ENCODE measurements at regions not wholly inside any gene's neighbourhood (a gene's known extent, or its start where the extent isn't known, plus 50 kb on each side); places are given as distances from the start of the nearest gene placed in this dataset.

DNA sequence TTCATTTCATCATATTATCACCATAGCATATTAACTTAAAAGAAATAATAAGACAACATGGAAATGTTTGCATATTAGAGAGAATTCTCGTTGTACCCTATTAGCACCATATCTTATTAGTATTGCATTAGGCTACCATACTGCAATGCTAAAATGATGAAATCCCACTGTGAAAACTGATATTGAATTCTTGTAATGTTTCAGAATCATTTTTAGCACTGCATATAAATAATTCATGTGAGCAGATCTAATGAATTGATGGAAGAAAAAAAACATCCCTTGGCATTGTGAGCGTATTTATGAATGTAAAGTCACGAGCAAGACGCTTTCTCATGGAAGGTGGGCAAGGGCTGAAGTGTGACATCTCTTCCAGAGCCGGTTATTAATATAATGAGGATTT, 257.1 kb upstream of the PTBP2 start:
- Histone ChIP-seq H3K9me1 (ENCODE audit: control insufficient read depth, extremely low read depth, insufficient read depth, low read length) (no peaks in the 10 kb centered on the region), H3K9ac (ENCODE audit: control insufficient read depth, extremely low read depth, insufficient read depth, low read length) (no peak overlapping the region), H3K27me3 (ENCODE audit: control insufficient read depth, extremely low read depth, insufficient read depth, low read length) (no peaks in the 10 kb centered on the region), H3K4me2 (ENCODE audit: control insufficient read depth, extremely low read depth, insufficient read depth, low read depth, low read length) (no peak overlapping the region), H4K20me1 (ENCODE audit: control insufficient read depth, extremely low read depth, insufficient read depth, low read length) (no peaks in the 10 kb centered on the region), H3K36me3 (ENCODE audit: control insufficient read depth in 2 of 2, extremely low read depth in 1 of 2, insufficient read depth in 2 of 2, low read length in 2 of 2) (no peaks in the 10 kb centered on the region), H3K4me1 (ENCODE audit: control insufficient read depth, extremely low read depth, insufficient read depth, low read length) (no peaks in the 10 kb centered on the region), H2AFZ (ENCODE audit: control insufficient read depth, low read length) (no peak overlapping the region), H3K79me2 (ENCODE audit: control insufficient read depth, insufficient read depth, low read length) (no peaks in the 10 kb centered on the region), H3K27ac (ENCODE audit: control insufficient read depth, insufficient read depth, low read length) (no peak overlapping the region), H3K4me3 (ENCODE audit: control insufficient read depth in 2 of 3, extremely low read depth in 1 of 3, insufficient read depth in 2 of 3, low read depth in 1 of 3, low read length in 3 of 3) (no peak overlapping the region), H3K9me3 (ENCODE audit: control insufficient read depth, low read depth, low read length) (no peaks in the 10 kb centered on the region)
- DNase-seq (ENCODE audit: low read depth, low spot score): no peak
- no peak for FAIRE-seq
- dilution Hi-C loops (cut with MboI; ENCODE audit: extremely low pct_ligation_motif_present, low sequenced_read_pairs): no loop called here
- TF ChIP-seq EZH2 (IDR thresholded peaks at IDR 0.05; ENCODE audit: low read length): no peak
- TF ChIP-seq, protein P1, sequence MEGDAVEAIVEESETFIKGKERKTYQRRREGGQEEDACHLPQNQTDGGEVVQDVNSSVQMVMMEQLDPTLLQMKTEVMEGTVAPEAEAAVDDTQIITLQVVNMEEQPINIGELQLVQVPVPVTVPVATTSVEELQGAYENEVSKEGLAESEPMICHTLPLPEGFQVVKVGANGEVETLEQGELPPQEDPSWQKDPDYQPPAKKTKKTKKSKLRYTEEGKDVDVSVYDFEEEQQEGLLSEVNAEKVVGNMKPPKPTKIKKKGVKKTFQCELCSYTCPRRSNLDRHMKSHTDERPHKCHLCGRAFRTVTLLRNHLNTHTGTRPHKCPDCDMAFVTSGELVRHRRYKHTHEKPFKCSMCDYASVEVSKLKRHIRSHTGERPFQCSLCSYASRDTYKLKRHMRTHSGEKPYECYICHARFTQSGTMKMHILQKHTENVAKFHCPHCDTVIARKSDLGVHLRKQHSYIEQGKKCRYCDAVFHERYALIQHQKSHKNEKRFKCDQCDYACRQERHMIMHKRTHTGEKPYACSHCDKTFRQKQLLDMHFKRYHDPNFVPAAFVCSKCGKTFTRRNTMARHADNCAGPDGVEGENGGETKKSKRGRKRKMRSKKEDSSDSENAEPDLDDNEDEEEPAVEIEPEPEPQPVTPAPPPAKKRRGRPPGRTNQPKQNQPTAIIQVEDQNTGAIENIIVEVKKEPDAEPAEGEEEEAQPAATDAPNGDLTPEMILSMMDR (optimal IDR thresholded peaks at IDR 0.05 in 1 of 3, IDR thresholded peaks at IDR 0.05 in 1 of 3, conservative IDR thresholded peaks at IDR 0.05 in 1 of 3; ENCODE audit: extremely low read depth in 1 of 3, insufficient read depth in 2 of 3, low read length in 3 of 3): no peak

DNA sequence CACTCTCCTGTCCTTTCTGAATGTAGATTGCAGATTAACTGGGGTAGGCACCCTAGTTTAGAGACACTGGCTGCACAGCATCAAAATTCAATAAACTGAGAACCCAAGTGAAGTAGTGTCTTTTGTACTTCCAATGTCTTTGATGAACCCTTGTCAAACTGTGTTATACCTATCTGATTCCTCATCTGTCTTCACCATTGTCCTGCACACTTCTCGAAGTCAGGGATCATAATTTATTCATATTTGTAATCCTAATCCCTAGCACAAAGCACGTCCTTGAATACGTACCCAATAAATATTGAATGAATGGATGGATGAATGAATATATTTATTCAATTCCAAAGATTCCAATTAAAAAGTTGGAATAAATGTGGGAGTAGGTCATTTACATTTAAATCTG, 256.6 kb upstream of the PTBP2 start:
- no peak overlapping the region for H2AFZ ChIP-seq (ENCODE audit: control insufficient read depth, low read length)
- H3K79me2 ChIP-seq (ENCODE audit: control insufficient read depth, insufficient read depth, low read length): no peaks in the 10 kb centered on the region
- H3K9me1 ChIP-seq (ENCODE audit: control insufficient read depth, extremely low read depth, insufficient read depth, low read length): no peaks in the 10 kb centered on the region
- no peaks in the 10 kb centered on the region for H3K4me1 ChIP-seq (ENCODE audit: control insufficient read depth, extremely low read depth, insufficient read depth, low read length)
- dilution Hi-C loops (cut with MboI; ENCODE audit: extremely low pct_ligation_motif_present, low sequenced_read_pairs): no loop called here
- no peak overlapping the region for H3K4me3 ChIP-seq (ENCODE audit: control insufficient read depth in 2 of 3, extremely low read depth in 1 of 3, insufficient read depth in 2 of 3, low read depth in 1 of 3, low read length in 3 of 3)
- no peak for DNase-seq (ENCODE audit: low read depth, low spot score)
- FAIRE-seq: no peak
- H3K36me3 ChIP-seq (ENCODE audit: control insufficient read depth in 2 of 2, extremely low read depth in 1 of 2, insufficient read depth in 2 of 2, low read length in 2 of 2): no peaks in the 10 kb centered on the region
- no peaks in the 10 kb centered on the region for H3K9me3 ChIP-seq (ENCODE audit: control insufficient read depth, low read depth, low read length)
- H3K9ac ChIP-seq (ENCODE audit: control insufficient read depth, extremely low read depth, insufficient read depth, low read length): no peak overlapping the region
- H3K4me2 ChIP-seq (ENCODE audit: control insufficient read depth, extremely low read depth, insufficient read depth, low read depth, low read length): no peak overlapping the region
- TF ChIP-seq, protein P1 (optimal IDR thresholded peaks at IDR 0.05 in 1 of 3, IDR thresholded peaks at IDR 0.05 in 1 of 3, conservative IDR thresholded peaks at IDR 0.05 in 1 of 3; ENCODE audit: extremely low read depth in 1 of 3, insufficient read depth in 2 of 3, low read length in 3 of 3): no peak
- TF ChIP-seq EZH2 (IDR thresholded peaks at IDR 0.05; ENCODE audit: low read length): no peak
- H4K20me1 ChIP-seq (ENCODE audit: control insufficient read depth, extremely low read depth, insufficient read depth, low read length): no peaks in the 10 kb centered on the region
- no peaks in the 10 kb centered on the region for H3K27me3 ChIP-seq (ENCODE audit: control insufficient read depth, extremely low read depth, insufficient read depth, low read length)
- H3K27ac ChIP-seq (ENCODE audit: control insufficient read depth, insufficient read depth, low read length): no peak overlapping the region

Data from keratinocyte (primary cell).